ENCODE measurements at regions not wholly inside any gene's neighbourhood (a gene's known extent, or its start where the extent isn't known, plus 50 kb on each side); places are given as distances from the start of the nearest gene placed in this dataset.

DNA sequence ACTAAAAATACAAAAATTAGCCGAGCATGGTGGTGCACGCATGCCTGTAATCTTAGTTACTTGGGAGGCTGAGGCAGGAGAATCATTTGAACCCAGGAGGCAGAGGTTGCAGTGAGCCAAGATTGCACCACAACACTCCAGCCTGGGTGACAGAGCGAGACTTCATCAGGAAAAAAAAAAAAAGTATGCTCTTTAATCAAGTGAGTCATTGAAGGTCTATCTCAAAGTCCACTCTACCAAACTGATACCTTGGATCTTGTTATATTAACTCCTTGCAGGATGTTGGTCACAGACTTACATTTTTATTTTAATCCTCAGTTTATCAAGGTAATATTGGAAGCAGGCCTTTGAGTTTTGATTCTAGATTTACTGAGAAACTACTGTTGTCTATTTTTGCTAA lies 348.7 kb downstream of the COL12A1 start:
- no peak for DNase-seq
- H3K4me3 ChIP-seq (ENCODE audit: low read depth, low read length), result no peak overlapping the region
- H3K27me3 ChIP-seq, result no peaks in the 10 kb centered on the region
- no peaks in the 10 kb centered on the region for H3K9me3 ChIP-seq
- H3K36me3 ChIP-seq, result no peaks in the 10 kb centered on the region
- H3K4me1 ChIP-seq, result no peaks in the 10 kb centered on the region
- TF ChIP-seq, protein P1, sequence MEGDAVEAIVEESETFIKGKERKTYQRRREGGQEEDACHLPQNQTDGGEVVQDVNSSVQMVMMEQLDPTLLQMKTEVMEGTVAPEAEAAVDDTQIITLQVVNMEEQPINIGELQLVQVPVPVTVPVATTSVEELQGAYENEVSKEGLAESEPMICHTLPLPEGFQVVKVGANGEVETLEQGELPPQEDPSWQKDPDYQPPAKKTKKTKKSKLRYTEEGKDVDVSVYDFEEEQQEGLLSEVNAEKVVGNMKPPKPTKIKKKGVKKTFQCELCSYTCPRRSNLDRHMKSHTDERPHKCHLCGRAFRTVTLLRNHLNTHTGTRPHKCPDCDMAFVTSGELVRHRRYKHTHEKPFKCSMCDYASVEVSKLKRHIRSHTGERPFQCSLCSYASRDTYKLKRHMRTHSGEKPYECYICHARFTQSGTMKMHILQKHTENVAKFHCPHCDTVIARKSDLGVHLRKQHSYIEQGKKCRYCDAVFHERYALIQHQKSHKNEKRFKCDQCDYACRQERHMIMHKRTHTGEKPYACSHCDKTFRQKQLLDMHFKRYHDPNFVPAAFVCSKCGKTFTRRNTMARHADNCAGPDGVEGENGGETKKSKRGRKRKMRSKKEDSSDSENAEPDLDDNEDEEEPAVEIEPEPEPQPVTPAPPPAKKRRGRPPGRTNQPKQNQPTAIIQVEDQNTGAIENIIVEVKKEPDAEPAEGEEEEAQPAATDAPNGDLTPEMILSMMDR (IDR thresholded peaks at IDR 0.05; ENCODE audit: low read depth, low read length), result no peak

DNA sequence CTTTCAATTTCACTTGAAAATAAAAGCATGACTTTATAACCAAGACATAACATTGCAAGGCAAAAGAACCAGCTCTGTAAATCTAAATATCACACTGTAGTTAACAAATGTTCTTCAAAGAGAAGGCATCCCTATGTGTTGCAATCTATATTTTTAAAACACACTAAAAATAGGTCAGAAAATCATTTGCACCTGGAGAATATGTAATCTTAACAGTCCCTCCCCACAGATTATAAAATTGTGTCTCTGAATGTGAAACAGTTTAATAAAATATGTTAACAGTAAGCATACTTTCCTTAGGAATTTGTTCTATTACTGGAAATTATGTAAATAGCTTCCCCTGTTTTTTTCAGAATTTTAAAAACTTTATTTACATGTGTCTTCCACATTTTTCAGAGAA lies 351.9 kb downstream of the COL12A1 start:
- Histone ChIP-seq H3K9me3 (no peaks in the 10 kb centered on the region), H3K27me3 (no peaks in the 10 kb centered on the region), H3K36me3 (no peaks in the 10 kb centered on the region), H3K4me1 (no peaks in the 10 kb centered on the region), H3K4me3 (ENCODE audit: low read depth, low read length) (no peak overlapping the region)
- TF ChIP-seq, protein P1 (IDR thresholded peaks at IDR 0.05; ENCODE audit: low read depth, low read length), result no peak
- DNase-seq, result no peak

DNA sequence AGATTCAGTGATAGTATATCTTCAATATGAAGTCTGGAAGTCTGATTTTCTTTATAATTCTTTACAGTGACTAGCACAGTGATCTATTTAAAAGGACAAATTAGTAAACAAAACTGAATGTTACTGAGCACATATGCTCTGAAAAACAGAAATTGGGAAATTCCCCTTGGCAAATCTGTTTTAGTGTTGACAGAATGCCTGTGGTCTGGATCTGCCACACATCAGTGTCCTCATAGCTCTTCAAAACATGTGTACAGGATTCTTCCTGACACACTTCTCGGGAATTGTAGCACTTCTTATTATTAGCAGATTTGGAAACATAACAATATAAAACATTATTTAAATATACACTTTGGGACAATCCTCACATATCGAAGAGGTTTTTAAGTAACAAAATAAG lies 354.3 kb downstream of the COL12A1 start:
- Histone ChIP-seq H3K9me3 (no peaks in the 10 kb centered on the region), H3K4me1 (no peaks in the 10 kb centered on the region), H3K36me3 (no peaks in the 10 kb centered on the region), H3K4me3 (ENCODE audit: low read depth, low read length) (no peak overlapping the region), H3K27me3 (no peaks in the 10 kb centered on the region)
- DNase-seq, result no peak
- TF ChIP-seq, protein P1 (IDR thresholded peaks at IDR 0.05; ENCODE audit: low read depth, low read length), result no peak

DNA sequence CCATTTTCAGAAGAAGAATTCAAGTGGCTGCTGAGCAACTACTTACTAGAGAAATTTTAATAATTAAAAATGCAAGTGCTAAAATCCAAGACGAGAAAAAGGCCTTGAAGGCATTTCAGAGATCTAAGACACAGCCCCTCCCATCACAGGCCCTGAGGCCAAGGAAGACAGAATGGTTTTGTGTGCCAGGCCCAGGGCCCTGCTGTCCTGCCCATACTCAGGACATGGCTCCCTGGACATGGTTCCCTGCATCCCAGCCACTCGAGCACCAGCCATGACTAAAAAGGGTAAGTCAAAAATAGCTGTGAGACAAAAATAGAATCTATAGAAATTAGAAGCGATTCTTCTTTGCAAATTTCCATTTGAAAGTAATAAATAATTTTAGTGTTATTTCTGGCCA lies 364.9 kb downstream of the COL12A1 start:
- Histone ChIP-seq H3K4me3 (ENCODE audit: low read depth, low read length) (no peak overlapping the region), H3K36me3 (no peaks in the 10 kb centered on the region), H3K4me1 (no peaks in the 10 kb centered on the region), H3K9me3 (no peaks in the 10 kb centered on the region), H3K27me3 (no peaks in the 10 kb centered on the region)
- TF ChIP-seq, protein P1 (IDR thresholded peaks at IDR 0.05; ENCODE audit: low read depth, low read length), result no peak
- DNase-seq, result no peak

DNA sequence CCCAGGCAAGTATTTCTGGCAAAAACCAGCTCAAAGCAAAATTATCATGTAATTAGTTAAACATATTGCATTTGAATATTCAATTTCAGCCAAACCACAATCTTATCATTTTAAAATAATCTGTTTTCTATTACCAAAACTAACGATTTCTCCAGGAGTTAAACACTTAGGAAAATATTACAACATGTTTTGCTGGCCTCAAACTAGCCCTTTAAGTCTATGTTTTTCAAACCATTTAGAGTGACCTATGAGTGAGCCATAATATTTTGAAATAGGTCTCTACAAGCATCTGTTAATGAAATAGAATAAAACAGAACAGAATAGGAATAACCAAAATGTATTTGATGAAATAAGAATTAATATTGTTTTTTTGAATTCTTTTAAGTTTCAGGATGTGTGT lies 370.9 kb downstream of the COL12A1 start:
- H3K9me3 ChIP-seq, result no peaks in the 10 kb centered on the region
- no peaks in the 10 kb centered on the region for H3K27me3 ChIP-seq
- H3K4me1 ChIP-seq, result no peaks in the 10 kb centered on the region
- DNase-seq, result no peak
- TF ChIP-seq, protein P1 (IDR thresholded peaks at IDR 0.05; ENCODE audit: low read depth, low read length), result no peak
- H3K4me3 ChIP-seq (ENCODE audit: low read depth, low read length), result no peak overlapping the region
- H3K36me3 ChIP-seq, result no peaks in the 10 kb centered on the region

DNA sequence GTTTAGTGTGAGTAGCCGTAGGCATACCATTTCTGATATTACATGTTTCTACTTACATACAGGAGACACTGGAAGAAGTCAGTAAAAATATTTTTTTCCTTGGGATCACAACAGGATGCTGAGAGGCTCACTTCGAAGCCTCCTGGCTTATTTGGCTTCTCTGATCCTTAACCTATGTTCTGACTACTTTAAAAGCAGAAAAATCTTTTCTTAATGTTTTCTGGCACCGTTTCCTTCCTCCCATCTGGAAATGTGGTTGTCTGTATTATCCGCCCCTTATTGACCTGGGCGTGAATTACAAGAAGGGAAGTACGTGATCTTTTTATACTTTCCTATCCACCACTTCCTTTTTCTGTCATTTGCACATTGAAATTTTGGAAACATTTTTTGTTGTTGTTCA lies 379.6 kb downstream of the COL12A1 start:
- no peak for DNase-seq
- TF ChIP-seq, protein P1 (IDR thresholded peaks at IDR 0.05; ENCODE audit: low read depth, low read length), result no peak

More for the DNA sequence above, 379.6 kb downstream of the COL12A1 start:
- H3K4me1 ChIP-seq, result no peaks in the 10 kb centered on the region
- no peaks in the 10 kb centered on the region for H3K27me3 ChIP-seq
- no peak overlapping the region for H3K4me3 ChIP-seq (ENCODE audit: low read depth, low read length)
- H3K9me3 ChIP-seq, result no peaks in the 10 kb centered on the region
- no peaks in the 10 kb centered on the region for H3K36me3 ChIP-seq
